LNCAP (cell line): ENCODE measurements at regions not wholly inside any gene's neighbourhood (a gene's known extent, or its start where the extent isn't known, plus 50 kb on each side); places are given as distances from the start of the nearest gene placed in this dataset.

Experiments used
- CTCF ChIP-seq: fragments of 450-650 bp; IDR thresholded peaks from 2 replicates; pipeline ENCODE4 v1.5.1; 2017; ENCODE audit warnings: mild to moderate bottlenecking

GRCh38 chr22:48376936-48377712 is 1450.5 kb downstream of the BRD1 start:
- TF ChIP-seq CTCF: no peak

DNA sequence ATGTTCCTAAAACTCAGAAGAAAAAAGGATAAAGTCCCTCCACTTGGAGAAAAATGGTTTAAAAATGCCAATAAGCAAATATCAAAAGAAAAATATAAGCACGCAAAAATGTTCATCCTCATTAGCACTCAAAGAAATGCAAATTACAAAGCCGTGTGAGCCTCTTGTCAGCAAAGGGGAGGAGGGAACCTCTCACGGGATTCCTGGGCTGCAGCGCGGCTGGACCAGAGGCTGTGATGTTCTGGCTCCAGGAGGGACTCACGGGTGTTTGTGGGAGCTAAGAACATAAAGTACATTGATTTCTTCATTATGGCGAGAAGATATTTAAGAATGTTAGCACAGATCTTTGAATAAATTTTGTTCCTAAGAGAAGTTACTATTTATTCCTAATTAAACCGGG is 1451.2 kb downstream of the BRD1 start:
- no peak for TF ChIP-seq CTCF

DNA sequence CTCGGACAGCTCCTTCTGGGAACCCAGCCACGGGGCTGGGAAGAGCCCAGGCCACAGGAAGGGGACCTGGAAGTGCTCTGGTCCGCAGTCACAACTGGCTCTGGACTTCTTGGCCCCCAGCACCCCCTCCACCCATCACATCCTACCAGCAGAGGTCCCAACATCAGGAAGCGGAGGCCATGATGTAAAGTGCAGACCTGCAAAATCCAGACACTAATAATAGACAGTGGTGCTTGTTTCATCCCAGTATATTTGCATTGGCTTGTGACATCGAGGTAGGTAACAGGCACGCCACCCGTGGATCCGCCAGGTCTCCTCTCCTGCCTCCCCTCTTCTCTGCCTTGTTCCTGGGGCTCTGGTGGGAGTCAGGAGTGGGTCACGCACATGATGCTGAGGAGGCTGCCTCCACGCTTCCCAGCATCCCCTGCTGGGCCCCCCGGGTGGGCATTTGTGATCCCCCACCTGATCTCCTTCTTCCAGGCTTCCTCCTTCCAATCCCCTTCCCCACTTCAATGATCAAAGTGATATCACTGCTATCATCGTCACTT is 1454.0 kb downstream of the BRD1 start:
- no peak for TF ChIP-seq CTCF

GRCh38 chr22:48372390-48372789 is 1455.3 kb downstream of the BRD1 start:
- no peak for TF ChIP-seq CTCF

DNA sequence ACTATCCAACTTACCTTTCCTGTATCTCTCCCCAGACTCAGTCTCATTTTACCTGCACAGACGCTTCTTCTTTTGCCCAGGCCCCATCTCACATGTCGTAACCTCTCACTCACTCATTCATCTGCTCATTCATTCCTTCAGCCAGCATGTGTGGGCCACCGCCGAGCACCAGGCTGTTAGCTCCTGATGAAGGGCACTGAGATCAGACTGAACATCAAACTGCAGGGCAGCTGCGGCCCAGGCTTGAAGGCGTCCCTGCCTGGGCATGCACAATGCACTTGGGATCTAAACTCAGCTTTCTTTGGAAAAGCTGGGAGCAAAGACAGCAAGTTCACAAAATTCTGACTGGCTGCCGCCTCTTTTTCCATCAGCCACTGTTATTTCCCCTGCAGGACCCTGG is 1456.3 kb downstream of the BRD1 start:
- no peak for TF ChIP-seq CTCF

DNA sequence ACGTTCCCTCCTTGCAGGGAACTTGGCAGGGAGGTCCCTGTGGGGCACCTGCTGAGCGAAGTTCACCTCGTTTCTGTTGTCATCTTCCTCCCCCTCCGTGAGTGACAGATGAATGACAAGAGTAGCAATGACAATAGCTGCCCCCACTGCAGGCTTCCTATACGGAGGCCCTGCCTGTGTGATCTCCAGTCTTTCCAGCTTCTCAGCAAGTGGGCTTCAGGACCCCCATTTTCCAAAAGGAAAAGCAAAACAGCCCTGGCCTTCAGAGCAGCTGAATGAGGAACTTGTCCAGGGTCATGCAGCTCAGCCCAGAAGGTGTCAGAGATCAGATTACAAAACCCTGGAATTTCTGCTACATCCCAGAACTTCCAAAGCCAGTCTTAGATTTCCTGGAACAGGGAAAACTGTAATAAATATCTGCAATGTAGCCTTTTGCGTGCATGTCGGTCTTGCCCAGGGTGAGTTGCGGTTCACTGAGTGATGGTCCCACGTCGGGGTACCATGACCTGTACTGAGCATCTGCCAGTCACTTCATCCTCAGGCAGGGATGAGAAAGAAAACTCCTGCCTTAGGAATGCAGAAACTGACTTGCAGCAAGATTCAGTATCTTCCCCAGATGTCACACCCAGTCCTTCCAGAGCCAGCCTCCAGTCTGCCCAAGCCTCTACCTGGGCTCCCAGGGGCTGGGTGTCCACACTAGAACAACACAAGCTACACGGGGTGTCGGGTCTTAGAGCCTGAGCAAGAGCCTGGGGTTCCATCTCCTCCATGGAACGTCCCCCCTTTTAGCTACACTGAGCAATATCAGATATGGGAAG is 1457.0 kb downstream of the BRD1 start:
- TF ChIP-seq CTCF: no peak

GRCh38 chr22:48369789-48370507 is 1457.7 kb downstream of the BRD1 start:
- no peak for TF ChIP-seq CTCF
